CD4-positive, alpha-beta T cell (primary cell): ENCODE measurements at regions not wholly inside any gene's neighbourhood (a gene's known extent, or its start where the extent isn't known, plus 50 kb on each side); places are given as distances from the start of the nearest gene placed in this dataset.

Experiments used
- ATAC-seq: fragments of 200-7000 bp; cut with Tn5 transposase; one replicate; pipeline ENCODE4 v1.10.0; 2022; ENCODE audit warnings: mild to moderate bottlenecking; ENCODE audit not compliant: poor library complexity
- CTCF ChIA-PET: fragments of 350-600 bp; sonication (Branson Sonifier 250); formaldehyde crosslinking; loops from one replicate; lab custom pipeline; 2021; ENCODE audit warnings: antibody characterized with exemption, inconsistent platforms; lab: Charles Lee
- POLR2A ChIA-PET: fragments of 350-600 bp; sonication (Branson Sonifier 250); formaldehyde crosslinking; loops from one replicate; lab custom pipeline; 2021; ENCODE audit warnings: antibody characterized with exemption, inconsistent platforms; lab: Charles Lee
- DNase-seq, 14 experiments: peaks; one replicate each; pipeline ENCODE4 v3.0.0-alpha.2; 2013 to 2020; ENCODE audit warnings: mixed read lengths in 2 of 14
- H3K27ac ChIP-seq, 2 donors: one replicate each; pipeline versions ENCODE4 v1.5.1 to v1.7.0; 2013; ENCODE audit warnings: low read length in 2 of 2, low read depth in 1 of 2, mild to moderate bottlenecking in 1 of 2
- H3K27me3 ChIP-seq, 2 experiments: 1 replicate in 1 of 2; 2 replicates in 1 of 2; pipeline versions ENCODE4 v1.6.1 to v1.7.0; 2013; ENCODE audit warnings: low read length in 2 of 2, control low read depth in 1 of 2, mild to moderate bottlenecking in 1 of 2, moderate library complexity in 1 of 2; ENCODE audit not compliant: insufficient read depth in 2 of 2, control insufficient read depth in 1 of 2
- H3K36me3 ChIP-seq: one replicate; pipeline ENCODE4 v1.6.1; 2013; ENCODE audit warnings: low read length, control low read depth; ENCODE audit not compliant: insufficient read depth
- H3K4me1 ChIP-seq: one replicate; pipeline ENCODE4 v1.6.1; 2013; ENCODE audit warnings: low read length, control low read depth; ENCODE audit not compliant: insufficient read depth
- H3K4me3 ChIP-seq: one replicate; pipeline ENCODE4 v1.5.1; 2013; ENCODE audit warnings: mild to moderate bottlenecking, low read length, moderate library complexity
- H3K9me3 ChIP-seq, 2 experiments: 1 replicate in 1 of 2; 2 replicates in 1 of 2; pipeline versions ENCODE4 v1.6.1 to v1.7.0; 2013; ENCODE audit warnings: low read length in 2 of 2, mild to moderate bottlenecking in 2 of 2, control low read depth in 1 of 2, moderate library complexity in 1 of 2; ENCODE audit not compliant: control insufficient read depth in 1 of 2, insufficient read depth in 1 of 2
- H3K27ac Mint-ChIP-seq: one replicate; pipeline ENCODE4 v1.8.0; 2020; ENCODE audit warnings: mixed read lengths
- H3K27me3 Mint-ChIP-seq: one replicate; pipeline ENCODE4 v1.8.0; 2021; ENCODE audit warnings: mixed read lengths
- H3K36me3 Mint-ChIP-seq: one replicate; pipeline ENCODE4 v1.8.0; 2021; ENCODE audit warnings: low read depth, mixed read lengths
- H3K4me1 Mint-ChIP-seq: one replicate; pipeline ENCODE4 v1.8.0; 2021; ENCODE audit warnings: low read depth, mixed read lengths
- H3K4me3 Mint-ChIP-seq: one replicate; pipeline ENCODE4 v1.8.0; 2020; ENCODE audit warnings: mild to moderate bottlenecking, mixed read lengths
- H3K9me3 Mint-ChIP-seq: one replicate; pipeline ENCODE4 v1.8.0; 2020; ENCODE audit warnings: mixed read lengths
- intact Hi-C, 2 experiments: fragments of 100-400 bp; cut with DNase I in 1 of 2; cut with micrococcal nuclease in 1 of 2; formaldehyde crosslinking; loops; one replicate each; pipeline versions ENCODE4 v1.15.1 to v1.9.0; 2023 to 2025; cut with DNase I, micrococcal nuclease
- TF ChIP-seq, protein P1 (sequence below): fragments of 200-600 bp; IDR thresholded peaks from one replicate; pipeline ENCODE4 v1.8.0; 2022; ENCODE audit warnings: antibody characterized with exemption, mild to moderate bottlenecking

- H3K27ac Mint-ChIP-seq = no peak overlapping the region
- no peak overlapping the region for H3K4me3 ChIP-seq
- CTCF ChIA-PET = no interaction called here
Observed at GRCh38 chr6:8973395-8973794, 538.0 kb upstream of the SLC35B3 start.

DNA sequence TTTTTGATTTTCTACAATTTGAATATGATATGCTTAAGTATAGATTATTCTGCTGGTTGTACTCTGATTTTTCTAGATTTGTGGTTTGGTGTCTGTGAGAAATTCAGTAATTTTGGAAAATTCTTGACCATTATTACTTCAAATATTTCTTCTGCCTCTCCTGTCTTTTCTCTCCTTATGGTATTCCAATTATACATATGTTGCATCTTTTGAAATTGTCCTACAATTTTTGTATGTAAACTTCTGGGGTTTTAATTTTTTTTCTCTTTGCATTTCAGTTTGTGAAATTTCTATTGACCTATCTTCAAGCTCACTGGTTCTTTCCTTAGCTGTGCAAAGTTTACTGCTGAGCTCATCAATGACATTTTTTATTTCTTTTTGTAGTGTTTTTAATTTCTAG lies 534.4 kb upstream of the SLC35B3 start:
- Histone ChIP-seq H3K36me3 (no peaks in the 10 kb centered on the region), H3K9me3 (peaks cover 4 to 6% of the 10 kb centered on the region in 2 experiments), H3K27ac (no peak overlapping the region), H3K4me1 (no peaks in the 10 kb centered on the region), H3K27me3 (no peaks in the 10 kb centered on the region), H3K4me3 (no peak overlapping the region)
- Mint-ChIP-seq H3K4me1 (no peaks in the 10 kb centered on the region), H3K27me3 (peaks cover 4% of the 10 kb centered on the region), H3K9me3 (peaks cover 6% of the 10 kb centered on the region), H3K27ac (no peak overlapping the region), H3K36me3 (no peaks in the 10 kb centered on the region), H3K4me3 (no peak overlapping the region)
- intact Hi-C loops = no loop called here
- no peak for ATAC-seq
- no peak for DNase-seq
- CTCF ChIA-PET = no interaction called here
- POLR2A ChIA-PET = no interaction called here
- TF ChIP-seq, protein P1, sequence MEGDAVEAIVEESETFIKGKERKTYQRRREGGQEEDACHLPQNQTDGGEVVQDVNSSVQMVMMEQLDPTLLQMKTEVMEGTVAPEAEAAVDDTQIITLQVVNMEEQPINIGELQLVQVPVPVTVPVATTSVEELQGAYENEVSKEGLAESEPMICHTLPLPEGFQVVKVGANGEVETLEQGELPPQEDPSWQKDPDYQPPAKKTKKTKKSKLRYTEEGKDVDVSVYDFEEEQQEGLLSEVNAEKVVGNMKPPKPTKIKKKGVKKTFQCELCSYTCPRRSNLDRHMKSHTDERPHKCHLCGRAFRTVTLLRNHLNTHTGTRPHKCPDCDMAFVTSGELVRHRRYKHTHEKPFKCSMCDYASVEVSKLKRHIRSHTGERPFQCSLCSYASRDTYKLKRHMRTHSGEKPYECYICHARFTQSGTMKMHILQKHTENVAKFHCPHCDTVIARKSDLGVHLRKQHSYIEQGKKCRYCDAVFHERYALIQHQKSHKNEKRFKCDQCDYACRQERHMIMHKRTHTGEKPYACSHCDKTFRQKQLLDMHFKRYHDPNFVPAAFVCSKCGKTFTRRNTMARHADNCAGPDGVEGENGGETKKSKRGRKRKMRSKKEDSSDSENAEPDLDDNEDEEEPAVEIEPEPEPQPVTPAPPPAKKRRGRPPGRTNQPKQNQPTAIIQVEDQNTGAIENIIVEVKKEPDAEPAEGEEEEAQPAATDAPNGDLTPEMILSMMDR = no peak

More at GRCh38 chr6:8973395-8973794, 538.0 kb upstream of the SLC35B3 start:
- peaks cover 4% of the 10 kb centered on the region for H3K27me3 Mint-ChIP-seq
- intact Hi-C loops = no loop called here
- no peak overlapping the region for H3K27ac ChIP-seq
- no peaks in the 10 kb centered on the region for H3K4me1 Mint-ChIP-seq
- TF ChIP-seq, protein P1 = no peak
- no peak for ATAC-seq
- peaks cover 6% of the 10 kb centered on the region for H3K9me3 Mint-ChIP-seq
- H3K27me3 ChIP-seq = peaks cover 0 to 4% of the 10 kb centered on the region in 2 experiments
- H3K9me3 ChIP-seq = peaks cover 0 to 1% of the 10 kb centered on the region in 2 experiments
- POLR2A ChIA-PET = no interaction called here
- DNase-seq = no peak
- no peaks in the 10 kb centered on the region for H3K36me3 ChIP-seq
- no peaks in the 10 kb centered on the region for H3K4me1 ChIP-seq
- no peaks in the 10 kb centered on the region for H3K36me3 Mint-ChIP-seq
- H3K4me3 Mint-ChIP-seq = no peak overlapping the region

DNA sequence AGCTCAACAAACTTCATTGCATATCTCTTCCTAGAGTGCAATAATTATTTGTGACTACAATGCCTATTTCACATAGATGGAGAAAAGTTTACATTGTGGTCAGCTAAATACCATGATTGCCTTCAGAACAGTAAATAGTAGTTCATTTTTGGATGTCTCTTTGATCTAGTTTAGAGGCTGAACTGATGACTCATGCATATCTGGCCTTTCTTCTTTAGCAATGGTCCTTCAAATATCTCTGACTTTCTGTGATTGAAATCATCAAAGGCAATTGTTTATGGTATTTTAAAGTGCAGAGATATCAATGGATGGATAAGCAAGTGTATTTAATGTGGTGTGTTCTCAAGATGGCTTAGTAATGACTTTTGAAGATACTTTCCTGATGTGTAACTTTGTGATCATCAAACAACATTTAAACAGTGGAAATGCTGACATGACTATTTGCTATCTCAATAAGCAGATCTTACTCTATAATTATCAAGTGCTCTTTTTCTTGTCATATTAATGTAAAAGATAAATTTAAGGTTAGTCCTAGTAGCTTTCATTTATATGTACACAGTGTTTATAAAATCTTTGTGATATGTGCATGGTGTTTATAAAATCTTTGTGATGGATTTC lies 523.7 kb upstream of the SLC35B3 start:
- TF ChIP-seq, protein P1 = no peak

More for the DNA sequence above, 523.7 kb upstream of the SLC35B3 start:
- no peak for ATAC-seq
- no peaks in the 10 kb centered on the region for H3K36me3 ChIP-seq
- intact Hi-C loops = no loop called here
- ChIA-PET CTCF (no interaction called here), POLR2A (no interaction called here)
- DNase-seq = no peak
- Mint-ChIP-seq H3K4me1 (no peaks in the 10 kb centered on the region), H3K27me3 (no peaks in the 10 kb centered on the region), H3K9me3 (no peaks in the 10 kb centered on the region), H3K27ac (no peak overlapping the region), H3K36me3 (no peaks in the 10 kb centered on the region), H3K4me3 (no peak overlapping the region)
- H3K27me3 ChIP-seq = no peaks in the 10 kb centered on the region
- no peak overlapping the region for H3K27ac ChIP-seq
- H3K4me3 ChIP-seq = no peak overlapping the region
- H3K4me1 ChIP-seq = no peaks in the 10 kb centered on the region
- H3K9me3 ChIP-seq = no peaks in the 10 kb centered on the region
